ENCODE measurements at regions not wholly inside any gene's neighbourhood (a gene's known extent, or its start where the extent isn't known, plus 50 kb on each side); places are given as distances from the start of the nearest gene placed in this dataset.

DNA sequence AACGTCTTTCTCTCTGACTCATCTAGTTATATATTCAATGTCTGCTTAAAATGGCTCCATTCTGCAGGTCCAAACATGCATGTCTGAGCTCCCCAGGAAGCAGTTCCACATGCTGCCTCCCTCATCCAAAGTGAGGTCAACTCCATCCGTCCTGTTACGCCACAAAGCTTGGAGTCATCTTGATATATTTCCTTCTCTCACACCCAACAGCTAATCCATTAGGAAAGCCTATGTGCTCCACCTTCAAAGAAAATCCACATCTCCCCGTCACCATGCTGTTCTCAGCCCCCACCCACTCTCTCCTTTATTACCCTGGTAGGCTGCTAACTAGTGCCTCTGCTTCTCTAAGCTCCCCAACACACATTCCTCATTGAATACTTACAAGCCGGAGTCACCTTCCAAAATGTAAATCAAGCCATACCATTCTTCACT lies 130.2 kb upstream of the SYNDIG1 start:
- TF ChIP-seq ZFX (IDR thresholded peaks at IDR 0.05; ENCODE audit: borderline replicate concordance): no peak
- TF ChIP-seq, protein P1, sequence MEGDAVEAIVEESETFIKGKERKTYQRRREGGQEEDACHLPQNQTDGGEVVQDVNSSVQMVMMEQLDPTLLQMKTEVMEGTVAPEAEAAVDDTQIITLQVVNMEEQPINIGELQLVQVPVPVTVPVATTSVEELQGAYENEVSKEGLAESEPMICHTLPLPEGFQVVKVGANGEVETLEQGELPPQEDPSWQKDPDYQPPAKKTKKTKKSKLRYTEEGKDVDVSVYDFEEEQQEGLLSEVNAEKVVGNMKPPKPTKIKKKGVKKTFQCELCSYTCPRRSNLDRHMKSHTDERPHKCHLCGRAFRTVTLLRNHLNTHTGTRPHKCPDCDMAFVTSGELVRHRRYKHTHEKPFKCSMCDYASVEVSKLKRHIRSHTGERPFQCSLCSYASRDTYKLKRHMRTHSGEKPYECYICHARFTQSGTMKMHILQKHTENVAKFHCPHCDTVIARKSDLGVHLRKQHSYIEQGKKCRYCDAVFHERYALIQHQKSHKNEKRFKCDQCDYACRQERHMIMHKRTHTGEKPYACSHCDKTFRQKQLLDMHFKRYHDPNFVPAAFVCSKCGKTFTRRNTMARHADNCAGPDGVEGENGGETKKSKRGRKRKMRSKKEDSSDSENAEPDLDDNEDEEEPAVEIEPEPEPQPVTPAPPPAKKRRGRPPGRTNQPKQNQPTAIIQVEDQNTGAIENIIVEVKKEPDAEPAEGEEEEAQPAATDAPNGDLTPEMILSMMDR (IDR thresholded peaks at IDR 0.05): no peak
- no peak overlapping the region for H3K27ac ChIP-seq

DNA sequence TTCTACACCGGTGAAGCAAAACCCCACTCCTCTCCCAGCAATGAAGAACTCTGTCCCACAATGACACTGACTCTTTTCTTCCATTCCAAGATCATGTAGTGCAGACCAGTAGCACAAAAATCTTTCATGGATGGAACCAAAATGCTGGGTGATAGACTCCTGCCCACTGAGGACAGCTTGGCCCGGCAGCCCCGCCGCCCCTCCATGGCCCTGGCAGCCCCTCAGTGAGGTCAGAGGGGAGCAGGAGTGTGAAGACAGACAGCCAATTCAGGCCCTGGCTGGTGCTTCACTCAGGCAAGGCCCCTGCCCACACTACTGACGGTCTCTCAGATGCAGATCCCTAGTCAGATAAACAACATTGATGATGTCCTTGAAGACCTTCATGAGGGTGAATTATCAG lies 131.9 kb upstream of the SYNDIG1 start:
- no peak overlapping the region for H3K27ac ChIP-seq

DNA sequence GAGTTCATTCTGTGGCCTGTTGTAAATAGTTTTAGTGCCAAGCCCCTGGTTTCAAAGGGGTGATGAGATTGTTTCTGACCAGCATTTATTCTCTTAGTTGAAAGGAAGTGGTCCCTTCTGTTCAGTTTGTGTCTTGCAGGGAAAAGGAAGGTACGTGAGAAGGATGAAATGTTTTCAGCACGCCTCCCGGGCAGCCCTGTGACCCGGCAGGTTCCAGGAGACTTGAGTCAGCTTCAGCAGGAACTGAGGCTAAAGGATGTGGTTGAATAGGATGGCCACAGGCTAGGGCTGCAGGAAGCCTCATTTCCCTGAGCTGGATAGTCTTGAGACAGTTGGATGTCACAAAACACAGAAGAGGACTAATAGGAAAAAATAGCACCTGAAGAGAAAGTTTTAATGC lies 132.4 kb upstream of the SYNDIG1 start:
- no peak overlapping the region for H3K27ac ChIP-seq

More for the DNA sequence above, 131.9 kb upstream of the SYNDIG1 start:
- TF ChIP-seq ZFX (IDR thresholded peaks at IDR 0.05; ENCODE audit: borderline replicate concordance): no peak
- TF ChIP-seq, protein P1 (IDR thresholded peaks at IDR 0.05): no peak

DNA sequence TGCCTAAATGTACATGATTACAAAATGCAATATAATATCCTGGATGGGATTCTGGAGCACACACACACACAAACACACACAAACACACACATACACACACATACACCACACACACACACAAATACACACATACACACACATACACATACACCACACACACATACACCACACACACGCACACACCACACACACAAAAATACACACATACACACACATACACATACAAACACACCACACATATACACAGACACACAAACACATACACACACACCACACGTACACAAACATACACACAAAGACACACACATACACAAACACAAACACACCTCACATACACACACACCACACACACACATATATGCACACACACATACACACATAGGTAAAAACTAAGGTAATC lies 134.6 kb upstream of the SYNDIG1 start:
- H3K27ac ChIP-seq: no peak overlapping the region
- TF ChIP-seq, protein P1 (IDR thresholded peaks at IDR 0.05): no peak
- no peak for TF ChIP-seq ZFX (IDR thresholded peaks at IDR 0.05; ENCODE audit: borderline replicate concordance)

More for the DNA sequence above, 132.4 kb upstream of the SYNDIG1 start:
- TF ChIP-seq, protein P1 (IDR thresholded peaks at IDR 0.05): no peak
- no peak for TF ChIP-seq ZFX (IDR thresholded peaks at IDR 0.05; ENCODE audit: borderline replicate concordance)

DNA sequence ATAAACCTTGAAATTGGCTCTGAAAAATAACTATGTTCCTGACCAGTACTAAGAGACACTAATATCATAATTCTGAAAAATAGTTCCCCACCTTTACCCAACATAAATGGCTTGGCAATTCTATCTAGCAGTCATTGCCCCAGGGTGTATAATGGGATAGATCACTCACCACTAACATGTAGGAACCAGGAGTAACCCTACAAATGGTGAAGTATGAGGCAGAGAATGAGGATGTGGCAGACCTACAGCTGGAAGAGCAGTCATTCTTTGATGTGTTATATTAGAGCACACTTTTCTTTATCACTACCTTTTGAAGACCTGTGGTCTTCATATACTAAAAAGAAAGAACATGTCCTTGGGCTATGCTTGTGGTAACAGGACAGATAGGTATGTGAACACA lies 136.5 kb upstream of the SYNDIG1 start:
- TF ChIP-seq, protein P1 (IDR thresholded peaks at IDR 0.05): no peak
- no peak for TF ChIP-seq ZFX (IDR thresholded peaks at IDR 0.05; ENCODE audit: borderline replicate concordance)
- H3K27ac ChIP-seq: no peak overlapping the region

DNA sequence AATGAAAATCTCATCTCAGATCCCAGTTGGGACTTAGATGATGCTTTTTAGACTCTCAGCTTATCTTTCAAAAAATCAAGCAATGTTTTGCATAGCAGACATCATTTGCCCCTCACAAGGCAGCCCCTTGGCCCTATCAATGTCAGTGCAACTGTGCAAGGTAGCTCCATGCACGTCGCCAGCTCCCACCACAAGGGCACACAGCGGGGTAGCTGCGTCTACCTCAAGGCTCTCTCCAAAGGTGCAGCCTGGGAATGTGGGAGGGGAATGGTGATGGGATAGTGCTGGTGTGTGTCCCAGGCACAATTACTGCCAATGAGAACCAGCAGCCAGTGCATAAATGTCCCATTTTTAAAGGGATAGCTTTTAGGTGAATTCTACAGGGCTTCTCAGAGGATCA lies 137.5 kb upstream of the SYNDIG1 start:
- H3K27ac ChIP-seq: no peak overlapping the region
- TF ChIP-seq ZFX (IDR thresholded peaks at IDR 0.05; ENCODE audit: borderline replicate concordance): no peak
- TF ChIP-seq, protein P1 (IDR thresholded peaks at IDR 0.05): no peak

DNA sequence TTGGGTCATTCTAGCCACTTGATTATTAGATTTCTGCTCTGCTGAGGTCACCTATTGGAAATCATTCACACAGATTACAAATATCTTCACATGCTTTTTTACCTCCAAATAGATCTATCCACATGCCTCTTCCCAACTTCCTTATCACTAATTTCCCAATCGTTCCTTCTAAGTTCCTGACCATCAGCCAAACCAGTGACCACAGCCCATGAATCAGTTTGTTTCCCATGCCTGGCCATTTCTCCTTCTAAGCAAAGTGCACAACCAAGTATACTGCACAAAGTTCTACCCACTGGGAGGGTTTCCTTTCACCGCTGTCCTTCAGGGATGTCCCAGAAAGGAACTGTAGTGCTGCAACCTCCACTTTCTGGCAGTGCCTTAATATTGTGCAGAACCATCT lies 140.5 kb upstream of the SYNDIG1 start:
- TF ChIP-seq ZFX (IDR thresholded peaks at IDR 0.05; ENCODE audit: borderline replicate concordance): no peak
- TF ChIP-seq, protein P1 (IDR thresholded peaks at IDR 0.05): no peak
- no peak overlapping the region for H3K27ac ChIP-seq
